Fibroblast of mammary gland (primary cell): ENCODE measurements at regions not wholly inside any gene's neighbourhood (a gene's known extent, or its start where the extent isn't known, plus 50 kb on each side); places are given as distances from the start of the nearest gene placed in this dataset.

Experiments
- DNase-seq: peaks from one replicate; pipeline ENCODE4 v3.0.0-alpha.2; 2010; ENCODE audit warnings: low read depth
- H3K4me3 ChIP-seq: 2 replicates; pipeline ENCODE4 v1.5.1; 2011; ENCODE audit warnings: low read depth, mild to moderate bottlenecking, low read length, moderate library complexity; ENCODE audit not compliant: control insufficient read depth
- TF ChIP-seq, protein P1 (sequence below): conservative IDR thresholded peaks from 2 replicates; pipeline ENCODE4 v1.5.1; 2011; ENCODE audit warnings: low read depth, low read length, inconsistent platforms; ENCODE audit not compliant: control insufficient read depth, insufficient read depth

DNA sequence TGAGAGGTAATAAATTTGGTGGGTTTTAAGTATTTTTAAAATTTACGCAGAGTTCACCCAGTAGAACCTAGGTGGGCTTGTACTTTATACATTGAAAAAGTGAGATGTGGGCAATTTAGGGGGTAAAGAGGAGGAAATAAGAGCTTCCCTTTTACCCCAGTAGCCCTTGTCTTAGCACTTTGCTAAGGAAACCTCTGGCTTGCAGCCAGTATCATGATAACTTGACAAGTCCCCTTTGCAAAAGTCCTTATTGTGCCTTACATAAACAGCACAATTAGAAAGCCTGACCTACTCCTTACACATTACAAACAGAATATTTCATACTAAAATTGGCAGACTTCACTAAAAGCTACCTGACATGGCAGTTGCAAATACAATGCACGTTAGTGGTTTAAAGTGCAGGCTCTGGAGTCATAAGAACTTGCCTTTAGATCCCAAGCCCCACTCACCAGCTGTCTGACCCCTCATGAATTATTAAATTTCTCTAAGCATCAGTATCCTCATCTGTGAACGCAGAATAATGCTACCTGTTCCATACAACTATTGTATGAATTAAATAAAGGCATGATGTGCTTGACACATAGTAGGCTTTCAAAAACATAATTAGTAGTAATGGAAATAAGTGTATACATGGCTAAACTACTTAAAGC, 53.2 kb upstream of the NELL2 start:
- no peak overlapping the region for H3K4me3 ChIP-seq
- TF ChIP-seq, protein P1, sequence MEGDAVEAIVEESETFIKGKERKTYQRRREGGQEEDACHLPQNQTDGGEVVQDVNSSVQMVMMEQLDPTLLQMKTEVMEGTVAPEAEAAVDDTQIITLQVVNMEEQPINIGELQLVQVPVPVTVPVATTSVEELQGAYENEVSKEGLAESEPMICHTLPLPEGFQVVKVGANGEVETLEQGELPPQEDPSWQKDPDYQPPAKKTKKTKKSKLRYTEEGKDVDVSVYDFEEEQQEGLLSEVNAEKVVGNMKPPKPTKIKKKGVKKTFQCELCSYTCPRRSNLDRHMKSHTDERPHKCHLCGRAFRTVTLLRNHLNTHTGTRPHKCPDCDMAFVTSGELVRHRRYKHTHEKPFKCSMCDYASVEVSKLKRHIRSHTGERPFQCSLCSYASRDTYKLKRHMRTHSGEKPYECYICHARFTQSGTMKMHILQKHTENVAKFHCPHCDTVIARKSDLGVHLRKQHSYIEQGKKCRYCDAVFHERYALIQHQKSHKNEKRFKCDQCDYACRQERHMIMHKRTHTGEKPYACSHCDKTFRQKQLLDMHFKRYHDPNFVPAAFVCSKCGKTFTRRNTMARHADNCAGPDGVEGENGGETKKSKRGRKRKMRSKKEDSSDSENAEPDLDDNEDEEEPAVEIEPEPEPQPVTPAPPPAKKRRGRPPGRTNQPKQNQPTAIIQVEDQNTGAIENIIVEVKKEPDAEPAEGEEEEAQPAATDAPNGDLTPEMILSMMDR: no peak
- no peak for DNase-seq
